Gastroesophageal sphincter (tissue), 4 donors: ENCODE measurements at regions not wholly inside any gene's neighbourhood (a gene's known extent, or its start where the extent isn't known, plus 50 kb on each side); places are given as distances from the start of the nearest gene placed in this dataset.

Experiments used
- ATAC-seq: fragments of 150-250 bp; one replicate; pipeline ENCODE4 v1.9.1; 2016; ENCODE audit warnings: mild to moderate bottlenecking, moderate library complexity
- H3K27ac ChIP-seq, 4 donors: fragments of 200-600 bp; sonication (generic) in 3 of 4; 1 replicate in 3 of 4; 2 replicates in 1 of 4; pipeline ENCODE4 v1.5.1; 2016 to 2019
- H3K27me3 ChIP-seq: fragments of 200-600 bp; sonication (generic); one replicate; pipeline ENCODE4 v1.5.1; 2019
- H3K36me3 ChIP-seq, 2 donors: fragments of 200-600 bp; sonication (generic); one replicate each; pipeline ENCODE4 v1.5.1; 2019; ENCODE audit warnings: control low read depth in 1 of 2
- H3K4me1 ChIP-seq, 3 donors: fragments of 200-600 bp; sonication (generic); 1 replicate in 2 of 3; 2 replicates in 1 of 3; pipeline ENCODE4 v1.5.1; 2016 to 2019; ENCODE audit warnings: control low read depth in 2 of 3
- H3K4me3 ChIP-seq, 2 donors: fragments of 200-600 bp; sonication (generic); one replicate each; pipeline ENCODE4 v1.5.1; 2019; ENCODE audit warnings: mild to moderate bottlenecking in 1 of 2, moderate library complexity in 1 of 2
- H3K9me3 ChIP-seq, 3 donors: fragments of 200-600 bp; sonication (generic); one replicate each; pipeline ENCODE4 v1.5.1; 2017 to 2019; ENCODE audit warnings: control low read depth in 2 of 3
- CTCF ChIP-seq, 4 experiments: fragments of 200-600 bp in 2 of 4; fragments of 450-650 bp in 2 of 4; sonication (generic) in 1 of 4; IDR thresholded peaks; one replicate each; pipeline ENCODE4 v1.5.1; 2017 to 2019; ENCODE audit warnings: antibody characterized with exemption in 4 of 4, mild to moderate bottlenecking in 2 of 4, moderate library complexity in 2 of 4
- EP300 ChIP-seq: sonication (generic); formaldehyde crosslinking; IDR thresholded peaks from one replicate; pipeline ENCODE4 v1.6.1; 2017; ENCODE audit warnings: antibody characterized with exemption, mild to moderate bottlenecking
- POLR2A ChIP-seq, 2 donors: fragments of 450-650 bp; IDR thresholded peaks; one replicate each; pipeline ENCODE4 v1.6.1; 2017; ENCODE audit warnings: antibody characterized with exemption in 2 of 2, mild to moderate bottlenecking in 2 of 2, moderate library complexity in 1 of 2
- POLR2AphosphoS5 ChIP-seq: sonication (generic); formaldehyde crosslinking; IDR thresholded peaks from one replicate; pipeline ENCODE4 v1.6.1; 2017; ENCODE audit warnings: antibody characterized with exemption
- WGBS, 2 donors: methylation state at CpG; one replicate each; pipeline ENCODE4 v1.1.5; 2018; ENCODE audit warnings: low coverage in 1 of 2; 5-methylcytosine and 5-hydroxymethylcytosine counted together

GRCh38 chr10:111175787-111176186, 99.0 kb downstream of the ADRA2A start:
- 47 to 58% methylated on average over 1 to 3 of the region's 3 CpGs for WGBS, 2 donors
- TF ChIP-seq POLR2AphosphoS5 = no peak
- no peak for TF ChIP-seq POLR2A (IDR thresholded peaks at IDR 0.05)
- TF ChIP-seq CTCF (IDR thresholded peaks at IDR 0.05) = no peak
- TF ChIP-seq EP300 = no peak
- no peak for ATAC-seq

GRCh38 chr10:111177379-111177778, 100.5 kb downstream of the ADRA2A start:
- H3K36me3 ChIP-seq = no peaks in the 10 kb centered on the region
- H3K9me3 ChIP-seq = peaks cover 0 to 9% (median 0%) of the 10 kb centered on the region in 3 donors
- ATAC-seq = no peak
- WGBS, 2 donors = 86 to 90% methylated on average over 2 of the region's 2 CpGs
- H3K27me3 ChIP-seq = peaks cover 4% of the 10 kb centered on the region
- no peaks in the 10 kb centered on the region for H3K4me1 ChIP-seq
- H3K27ac ChIP-seq = no peak overlapping the region
- TF ChIP-seq EP300 = no peak
- TF ChIP-seq POLR2A (IDR thresholded peaks at IDR 0.05) = no peak
- TF ChIP-seq POLR2AphosphoS5 = no peak
- TF ChIP-seq CTCF (IDR thresholded peaks at IDR 0.05) = no peak
- H3K4me3 ChIP-seq = no peak overlapping the region

More at GRCh38 chr10:111175787-111176186, 99.0 kb downstream of the ADRA2A start:
- Histone ChIP-seq H3K4me1 (no peaks in the 10 kb centered on the region), H3K27ac (no peak overlapping the region), H3K9me3 (peaks cover 0 to 9% (median 0%) of the 10 kb centered on the region in 3 donors), H3K4me3 (no peak overlapping the region), H3K27me3 (peaks cover 4% of the 10 kb centered on the region), H3K36me3 (no peaks in the 10 kb centered on the region)

- Histone ChIP-seq H3K9me3 (no peaks in the 10 kb centered on the region), H3K4me1 (no peaks in the 10 kb centered on the region), H3K27ac (no peak overlapping the region), H3K36me3 (no peaks in the 10 kb centered on the region), H3K4me3 (no peak overlapping the region), H3K27me3 (peaks cover 4% of the 10 kb centered on the region)
- no peak for ATAC-seq
- TF ChIP-seq POLR2AphosphoS5 = no peak
- TF ChIP-seq CTCF (IDR thresholded peaks at IDR 0.05) = no peak
- no peak for TF ChIP-seq POLR2A (IDR thresholded peaks at IDR 0.05)
- TF ChIP-seq EP300 = no peak
- 62 to 68% methylated on average over 2 of the region's 2 CpGs for WGBS, 2 donors
Measured at GRCh38 chr10:111179514-111179913, 102.7 kb downstream of the ADRA2A start.

- no peaks in the 10 kb centered on the region for H3K27me3 ChIP-seq
- H3K4me1 ChIP-seq = no peaks in the 10 kb centered on the region
- WGBS, 2 donors = no CpG with 5 or more reads among the region's 1 CpG
- no peaks in the 10 kb centered on the region for H3K9me3 ChIP-seq
- TF ChIP-seq EP300 (no peak), POLR2A (IDR thresholded peaks at IDR 0.05) (no peak), POLR2AphosphoS5 (no peak), CTCF (IDR thresholded peaks at IDR 0.05) (no peak)
- ATAC-seq = no peak
- no peak overlapping the region for H3K27ac ChIP-seq
- no peak overlapping the region for H3K4me3 ChIP-seq
- no peaks in the 10 kb centered on the region for H3K36me3 ChIP-seq
Measured at GRCh38 chr10:111186358-111186757, 109.5 kb downstream of the ADRA2A start.

GRCh38 chr10:111187096-111187495, 110.3 kb downstream of the ADRA2A start:
- H3K36me3 ChIP-seq = no peaks in the 10 kb centered on the region
- 50 to 66% methylated on average over 2 to 4 of the region's 4 CpGs for WGBS, 2 donors
- no peak for TF ChIP-seq POLR2A (IDR thresholded peaks at IDR 0.05)
- TF ChIP-seq EP300 = no peak
- no peak for TF ChIP-seq CTCF (IDR thresholded peaks at IDR 0.05)
- TF ChIP-seq POLR2AphosphoS5 = no peak
- H3K9me3 ChIP-seq = no peaks in the 10 kb centered on the region
- H3K4me3 ChIP-seq = no peak overlapping the region
- no peak for ATAC-seq
- H3K27me3 ChIP-seq = no peaks in the 10 kb centered on the region
- no peaks in the 10 kb centered on the region for H3K4me1 ChIP-seq
- no peak overlapping the region for H3K27ac ChIP-seq
